ENCODE measurements at regions not wholly inside any gene's neighbourhood (a gene's known extent, or its start where the extent isn't known, plus 50 kb on each side); places are given as distances from the start of the nearest gene placed in this dataset.

- TF ChIP-seq, protein P1, sequence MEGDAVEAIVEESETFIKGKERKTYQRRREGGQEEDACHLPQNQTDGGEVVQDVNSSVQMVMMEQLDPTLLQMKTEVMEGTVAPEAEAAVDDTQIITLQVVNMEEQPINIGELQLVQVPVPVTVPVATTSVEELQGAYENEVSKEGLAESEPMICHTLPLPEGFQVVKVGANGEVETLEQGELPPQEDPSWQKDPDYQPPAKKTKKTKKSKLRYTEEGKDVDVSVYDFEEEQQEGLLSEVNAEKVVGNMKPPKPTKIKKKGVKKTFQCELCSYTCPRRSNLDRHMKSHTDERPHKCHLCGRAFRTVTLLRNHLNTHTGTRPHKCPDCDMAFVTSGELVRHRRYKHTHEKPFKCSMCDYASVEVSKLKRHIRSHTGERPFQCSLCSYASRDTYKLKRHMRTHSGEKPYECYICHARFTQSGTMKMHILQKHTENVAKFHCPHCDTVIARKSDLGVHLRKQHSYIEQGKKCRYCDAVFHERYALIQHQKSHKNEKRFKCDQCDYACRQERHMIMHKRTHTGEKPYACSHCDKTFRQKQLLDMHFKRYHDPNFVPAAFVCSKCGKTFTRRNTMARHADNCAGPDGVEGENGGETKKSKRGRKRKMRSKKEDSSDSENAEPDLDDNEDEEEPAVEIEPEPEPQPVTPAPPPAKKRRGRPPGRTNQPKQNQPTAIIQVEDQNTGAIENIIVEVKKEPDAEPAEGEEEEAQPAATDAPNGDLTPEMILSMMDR (IDR thresholded peaks at IDR 0.05) = no peak
- TF ChIP-seq POLR2AphosphoS5 (IDR thresholded peaks at IDR 0.05) (no peak), POLR2A (IDR thresholded peaks at IDR 0.05) (no peak), EP300 (IDR thresholded peaks at IDR 0.05; ENCODE audit: low read depth) (no peak)
These were observed 166.4 kb upstream of the SLC14A2 start for GRCh38 chr18:45448871-45449270.

All from transverse colon (tissue), 4 donors.